ENCODE measurements at regions not wholly inside any gene's neighbourhood (a gene's known extent, or its start where the extent isn't known, plus 50 kb on each side); places are given as distances from the start of the nearest gene placed in this dataset.

DNA sequence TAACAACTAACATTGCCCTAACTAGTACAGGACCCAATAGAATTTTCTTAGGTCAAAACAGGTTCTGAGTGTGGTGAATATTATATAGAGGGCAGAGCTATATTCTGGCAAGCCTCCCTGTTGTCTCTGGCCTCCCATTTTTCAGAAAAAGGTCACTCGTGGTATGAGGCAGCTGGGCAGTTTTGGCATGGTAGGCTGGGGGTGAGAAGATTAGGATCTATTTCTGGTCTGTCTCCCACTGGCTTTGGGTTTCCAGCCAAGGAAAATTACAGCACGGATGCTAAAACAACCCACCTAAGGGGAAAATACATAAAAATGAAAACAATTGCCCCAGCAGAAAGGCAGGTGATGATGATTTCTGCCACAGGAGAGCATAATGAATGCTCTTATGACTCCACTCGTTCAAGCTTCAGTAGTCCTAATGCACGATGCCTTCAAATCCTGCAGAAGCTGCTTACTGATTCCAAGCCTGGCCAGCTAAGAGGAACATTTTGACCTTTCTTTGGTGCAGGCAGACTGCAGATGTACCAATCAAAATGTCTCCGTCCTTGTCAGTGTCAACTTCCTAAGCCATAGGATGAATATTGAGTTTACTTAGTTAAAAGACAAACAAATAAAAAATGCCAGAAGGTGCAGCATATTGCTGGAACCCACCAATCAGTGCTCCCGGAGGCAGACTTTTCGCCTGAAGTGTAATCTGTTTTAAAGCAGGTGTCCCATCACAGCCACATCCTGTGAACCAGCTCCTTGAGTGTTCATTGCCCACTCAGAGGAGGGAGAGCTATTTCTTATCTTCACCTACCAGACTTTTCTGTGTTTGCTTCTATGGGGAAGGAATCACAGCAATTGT, 435.4 kb downstream of the ZSWIM6 start:
- TF ChIP-seq CTCF (conservative IDR thresholded peaks at IDR 0.05) = no peak
- TF ChIP-seq EZH2 (IDR thresholded peaks at IDR 0.05; ENCODE audit: low read depth) = no peak
